Gastrocnemius medialis (tissue), 4 donors: ENCODE measurements at regions not wholly inside any gene's neighbourhood (a gene's known extent, or its start where the extent isn't known, plus 50 kb on each side); places are given as distances from the start of the nearest gene placed in this dataset.

Source experiments
- ATAC-seq, 2 donors: fragments of 150-250 bp; one replicate each; pipeline ENCODE4 v1.9.1; 2016
- DNase-seq, 2 donors: peaks; one replicate each; pipeline ENCODE4 v3.0.0-alpha.2; 2019
- H3K27ac ChIP-seq, 4 donors: fragments of 200-600 bp; sonication (generic); 1 replicate in 1 of 4; 2 replicates in 3 of 4; pipeline ENCODE4 v1.5.1; 2016 to 2018; ENCODE audit warnings: mild to moderate bottlenecking in 2 of 4, moderate library complexity in 1 of 4
- H3K27me3 ChIP-seq, 3 donors: fragments of 200-600 bp; sonication (generic) in 2 of 3; 1 replicate in 1 of 3; 2 replicates in 2 of 3; pipeline versions ENCODE4 v1.5.1 to v1.6.0; 2016 to 2019; ENCODE audit warnings: mild to moderate bottlenecking in 1 of 3, moderate library complexity in 1 of 3
- H3K36me3 ChIP-seq, 2 donors: fragments of 200-600 bp; sonication (generic) in 1 of 2; one replicate each; pipeline ENCODE4 v1.5.1; 2017 to 2018
- H3K4me1 ChIP-seq, 2 donors: fragments of 200-600 bp; sonication (generic) in 1 of 2; one replicate each; pipeline ENCODE4 v1.5.1; 2016 to 2017; ENCODE audit warnings: mild to moderate bottlenecking in 2 of 2
- H3K4me3 ChIP-seq, 4 donors: fragments of 200-600 bp; sonication (generic) in 3 of 4; 1 replicate in 1 of 4; 2 replicates in 3 of 4; pipeline ENCODE4 v1.5.1; 2016 to 2019; ENCODE audit warnings: mild to moderate bottlenecking in 2 of 4
- H3K9me3 ChIP-seq, 3 donors: fragments of 200-600 bp; sonication (generic) in 2 of 3; 1 replicate in 1 of 3; 2 replicates in 2 of 3; pipeline ENCODE4 v1.5.1; 2016 to 2019
- POLR2A ChIP-seq, 2 donors: fragments of 450-650 bp; IDR thresholded peaks; one replicate each; pipeline ENCODE4 v1.6.1; 2017; ENCODE audit warnings: antibody characterized with exemption in 2 of 2, mild to moderate bottlenecking in 2 of 2, moderate library complexity in 2 of 2
- in situ Hi-C, 4 donors: fragments of 200-750 bp; cut with MboI; loops; one replicate each; pipeline versions ENCODE4 v1.15.0 to v1.8.0; 2017; ENCODE audit warnings: low sequenced_read_pairs in 4 of 4
- intact Hi-C: fragments of 100-400 bp; cut with DNase I; formaldehyde crosslinking; loops from one replicate; pipeline ENCODE4 v1.15.1; 2023; ENCODE audit warnings: low total_unique reads
- TF ChIP-seq, protein P1 (sequence below), 5 experiments: fragments of 450-650 bp in 3 of 5; fragments of 200-600 bp in 2 of 5; sonication (generic) in 2 of 5; IDR thresholded peaks in 4 of 5; conservative IDR thresholded peaks in 1 of 5; 1 replicate in 4 of 5; 2 replicates in 1 of 5; pipeline ENCODE4 v1.5.1; 2016 to 2019; ENCODE audit warnings: antibody characterized with exemption in 5 of 5, mild to moderate bottlenecking in 3 of 5, moderate library complexity in 3 of 5

DNA sequence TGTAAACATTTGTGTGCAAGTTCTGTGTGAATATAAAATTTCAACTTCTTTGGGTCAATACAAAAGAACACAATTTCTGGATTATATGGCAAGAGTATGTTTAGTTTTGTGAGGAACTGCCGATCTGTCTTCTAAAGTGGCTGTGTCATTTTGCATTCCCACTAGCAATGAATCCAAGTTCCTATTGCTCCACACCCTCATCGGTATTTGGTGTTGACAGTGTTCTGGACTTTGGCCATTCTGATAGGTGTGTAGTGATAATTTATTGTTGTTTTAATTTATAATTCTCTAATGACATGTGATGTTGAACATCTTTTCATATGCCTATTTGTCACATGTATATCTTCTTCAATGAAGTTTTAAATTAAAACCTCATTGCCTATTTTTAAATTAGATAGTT lies 58.2 kb upstream of the TMC3 start:
- ATAC-seq (no peak), DNase-seq (no peak)
- Histone ChIP-seq H3K4me3 (no peak overlapping the region), H3K4me1 (no peaks in the 10 kb centered on the region), H3K27me3 (no peaks in the 10 kb centered on the region), H3K27ac (no peak overlapping the region), H3K36me3 (no peaks in the 10 kb centered on the region), H3K9me3 (no peaks in the 10 kb centered on the region)
- TF ChIP-seq POLR2A (IDR thresholded peaks at IDR 0.05), result no peak
- TF ChIP-seq, protein P1, sequence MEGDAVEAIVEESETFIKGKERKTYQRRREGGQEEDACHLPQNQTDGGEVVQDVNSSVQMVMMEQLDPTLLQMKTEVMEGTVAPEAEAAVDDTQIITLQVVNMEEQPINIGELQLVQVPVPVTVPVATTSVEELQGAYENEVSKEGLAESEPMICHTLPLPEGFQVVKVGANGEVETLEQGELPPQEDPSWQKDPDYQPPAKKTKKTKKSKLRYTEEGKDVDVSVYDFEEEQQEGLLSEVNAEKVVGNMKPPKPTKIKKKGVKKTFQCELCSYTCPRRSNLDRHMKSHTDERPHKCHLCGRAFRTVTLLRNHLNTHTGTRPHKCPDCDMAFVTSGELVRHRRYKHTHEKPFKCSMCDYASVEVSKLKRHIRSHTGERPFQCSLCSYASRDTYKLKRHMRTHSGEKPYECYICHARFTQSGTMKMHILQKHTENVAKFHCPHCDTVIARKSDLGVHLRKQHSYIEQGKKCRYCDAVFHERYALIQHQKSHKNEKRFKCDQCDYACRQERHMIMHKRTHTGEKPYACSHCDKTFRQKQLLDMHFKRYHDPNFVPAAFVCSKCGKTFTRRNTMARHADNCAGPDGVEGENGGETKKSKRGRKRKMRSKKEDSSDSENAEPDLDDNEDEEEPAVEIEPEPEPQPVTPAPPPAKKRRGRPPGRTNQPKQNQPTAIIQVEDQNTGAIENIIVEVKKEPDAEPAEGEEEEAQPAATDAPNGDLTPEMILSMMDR (IDR thresholded peaks at IDR 0.05 in 4 of 5, conservative IDR thresholded peaks at IDR 0.05 in 1 of 5), result no peak
- in situ Hi-C loops (loop anchor here in 1 of 4 donors (10.0 kb wide), 1 partner anchor 57 kb away; the partner anchor contains the start of gene TMC3), intact Hi-C loops (no loop called here)

DNA sequence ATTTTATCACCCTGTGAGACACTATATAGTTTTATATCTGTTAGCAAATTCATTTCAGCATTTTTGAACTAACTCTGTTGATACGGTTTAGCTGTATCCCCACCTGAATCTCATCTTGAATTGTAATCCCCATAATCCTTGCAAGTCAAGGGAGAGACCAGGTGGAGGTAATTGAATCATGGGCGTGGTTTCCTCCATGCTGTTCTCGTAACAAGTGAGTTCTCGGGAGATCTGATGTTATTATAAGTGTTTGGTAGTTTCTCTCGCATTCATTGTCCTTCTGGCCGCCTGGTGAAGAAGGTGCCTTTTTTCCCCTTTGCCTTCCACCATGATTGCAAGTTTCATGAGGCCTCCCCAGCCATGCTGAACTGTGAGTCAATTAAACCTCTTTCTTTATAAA lies 53.2 kb upstream of the TMC3 start:
- H3K27ac ChIP-seq, result no peak overlapping the region
- intact Hi-C loops (no loop called here), in situ Hi-C loops (no loop called here)
- TF ChIP-seq POLR2A (IDR thresholded peaks at IDR 0.05), result no peak
- TF ChIP-seq, protein P1 (IDR thresholded peaks at IDR 0.05 in 4 of 5, conservative IDR thresholded peaks at IDR 0.05 in 1 of 5), result no peak
- H3K9me3 ChIP-seq, result no peaks in the 10 kb centered on the region
- ATAC-seq (no peak), DNase-seq (no peak)
- H3K4me3 ChIP-seq, result no peak overlapping the region
- H3K4me1 ChIP-seq, result no peaks in the 10 kb centered on the region
- H3K27me3 ChIP-seq, result no peaks in the 10 kb centered on the region
- H3K36me3 ChIP-seq, result no peaks in the 10 kb centered on the region

DNA sequence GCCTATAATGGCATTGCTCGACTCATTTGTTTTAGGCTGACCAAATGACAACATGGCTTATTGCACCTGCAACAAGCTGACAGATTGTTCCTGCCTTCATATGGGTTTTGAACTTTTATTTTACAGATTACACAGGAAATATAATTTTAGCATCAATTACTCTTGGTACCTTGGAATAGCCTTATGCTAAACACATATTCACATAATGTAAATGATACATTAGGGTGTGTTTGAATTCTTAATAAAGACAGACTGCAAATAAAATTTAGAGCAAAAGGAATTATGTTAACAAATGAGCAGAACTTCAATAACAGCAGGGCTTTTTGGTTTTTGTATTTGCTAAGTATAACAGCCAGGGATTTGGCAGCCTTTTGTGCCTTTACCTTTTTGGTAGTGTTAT lies 51.9 kb upstream of the TMC3 start:
- Histone ChIP-seq H3K9me3 (no peaks in the 10 kb centered on the region), H3K36me3 (no peaks in the 10 kb centered on the region), H3K4me1 (no peaks in the 10 kb centered on the region), H3K27me3 (no peaks in the 10 kb centered on the region), H3K27ac (no peak overlapping the region), H3K4me3 (no peak overlapping the region)
- ATAC-seq (no peak), DNase-seq (no peak)
- no peak for TF ChIP-seq POLR2A (IDR thresholded peaks at IDR 0.05)
- TF ChIP-seq, protein P1 (IDR thresholded peaks at IDR 0.05 in 4 of 5, conservative IDR thresholded peaks at IDR 0.05 in 1 of 5), result no peak
- in situ Hi-C loops, result no loop called here
- intact Hi-C loops, result no loop called here
